VCaP (cell line): ENCODE measurements at regions not wholly inside any gene's neighbourhood (a gene's known extent, or its start where the extent isn't known, plus 50 kb on each side); places are given as distances from the start of the nearest gene placed in this dataset.

Experiments used
- H3K27ac ChIP-seq: fragments of 450-650 bp; 2 replicates; pipeline ENCODE4 v1.5.1; 2017
- CTCF ChIP-seq: fragments of 450-650 bp; conservative IDR thresholded peaks from 2 replicates; pipeline ENCODE4 v1.5.1; 2017; ENCODE audit warnings: mild to moderate bottlenecking, moderate library complexity

GRCh38 chr3:154018100-154018696 is 103.0 kb upstream of the ARHGEF26 start:
- H3K27ac ChIP-seq = no peak overlapping the region
- TF ChIP-seq CTCF = peak; percentile 59

GRCh38 chr3:154022606-154023005 is 98.6 kb upstream of the ARHGEF26 start:
- peak overlapping the region; percentile 55 for H3K27ac ChIP-seq
- no peak for TF ChIP-seq CTCF

- H3K27ac ChIP-seq = peak overlapping the region; percentile 55
- TF ChIP-seq CTCF = no peak
These were observed 98.0 kb upstream of the ARHGEF26 start for GRCh38 chr3:154023148-154023547.

GRCh38 chr3:154025007-154025406 is 96.2 kb upstream of the ARHGEF26 start:
- H3K27ac ChIP-seq = no peak overlapping the region
- TF ChIP-seq CTCF = no peak

DNA sequence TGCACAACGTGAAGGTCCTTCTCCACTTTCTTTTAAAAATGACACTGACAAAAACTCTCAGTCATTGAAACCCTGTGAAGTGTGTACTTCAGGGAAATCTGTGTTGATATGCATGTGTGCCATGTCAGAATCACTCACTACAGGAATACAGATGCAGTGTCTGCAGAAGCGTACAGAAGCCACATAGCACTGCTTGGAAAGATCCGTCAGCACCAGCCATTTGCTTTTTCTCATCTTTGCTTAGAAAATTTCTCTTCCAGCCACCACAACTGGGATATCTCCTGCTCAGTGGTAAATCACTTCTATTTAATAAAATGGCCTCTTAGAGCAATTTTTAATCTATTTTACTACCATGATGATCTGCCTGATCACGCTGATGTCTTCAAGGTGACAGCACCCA is 91.3 kb upstream of the ARHGEF26 start:
- TF ChIP-seq CTCF = no peak
- H3K27ac ChIP-seq = no peak overlapping the region

GRCh38 chr3:154034797-154035330 is 86.3 kb upstream of the ARHGEF26 start:
- TF ChIP-seq CTCF = no peak
- no peak overlapping the region for H3K27ac ChIP-seq

DNA sequence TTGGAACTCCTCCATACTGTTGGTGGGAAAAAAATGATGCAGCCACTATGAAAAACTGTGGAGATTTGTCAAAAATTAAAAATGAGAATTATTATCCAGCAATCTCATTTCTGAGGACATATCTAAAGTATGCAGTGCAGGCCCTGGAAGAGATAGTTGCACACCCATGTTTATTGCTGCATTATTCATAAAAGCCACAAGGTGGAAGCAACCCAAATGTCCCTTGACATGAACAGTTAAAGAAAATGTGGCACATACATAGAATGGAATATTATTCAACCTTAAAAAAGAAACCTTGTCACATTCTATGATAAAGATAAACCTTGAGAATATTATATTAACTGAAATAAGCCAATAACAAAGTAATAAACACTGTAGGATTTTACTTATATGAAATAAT is 80.9 kb upstream of the ARHGEF26 start:
- no peak overlapping the region for H3K27ac ChIP-seq
- peak; percentile 56; the same call in 1 of the 2 replicates for TF ChIP-seq CTCF
